ENCODE measurements at regions not wholly inside any gene's neighbourhood (a gene's known extent, or its start where the extent isn't known, plus 50 kb on each side); places are given as distances from the start of the nearest gene placed in this dataset.

GRCh38 chr17:72280881-72281280 lies 160.1 kb downstream of the SOX9 start:
- no peaks in the 10 kb centered on the region for H3K27me3 Mint-ChIP-seq (ENCODE audit: low read depth)
- H3K9me3 Mint-ChIP-seq, result peaks cover 6% of the 10 kb centered on the region
- H3K4me3 Mint-ChIP-seq, result no peak overlapping the region

DNA sequence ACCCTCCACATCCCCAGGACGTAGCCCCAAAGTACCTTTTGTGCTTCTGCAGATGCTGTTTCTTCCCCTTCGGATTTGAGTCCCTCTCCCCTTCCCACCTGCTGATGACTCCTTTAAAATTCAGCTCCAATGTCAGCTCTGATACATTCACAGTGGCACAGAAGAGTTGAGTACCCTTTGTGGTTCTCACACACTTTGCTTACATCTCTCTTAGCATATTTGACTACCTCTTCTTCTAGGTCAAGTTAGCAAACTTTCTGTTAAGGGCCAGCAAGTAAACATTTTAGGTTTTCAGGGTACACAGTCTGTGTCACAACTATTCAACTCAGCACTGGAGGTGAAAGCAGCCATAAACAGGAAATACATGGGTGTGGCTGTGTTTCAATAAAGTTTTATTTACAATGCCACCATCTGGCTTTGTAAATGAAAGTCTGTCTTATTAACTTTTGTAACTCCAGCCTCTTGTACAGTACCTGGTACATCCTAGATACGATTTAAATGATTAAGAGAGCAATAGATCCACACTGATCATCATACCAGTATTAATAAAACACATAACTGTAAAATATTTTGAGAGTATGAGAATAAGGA lies 161.7 kb downstream of the SOX9 start:
- H3K9me3 Mint-ChIP-seq, result peaks cover 6% of the 10 kb centered on the region
- no peaks in the 10 kb centered on the region for H3K4me1 Mint-ChIP-seq (ENCODE audit: low read depth)
- H3K27me3 Mint-ChIP-seq (ENCODE audit: low read depth), result no peaks in the 10 kb centered on the region
- H3K4me3 Mint-ChIP-seq, result no peak overlapping the region
- no peaks in the 10 kb centered on the region for H3K36me3 Mint-ChIP-seq (ENCODE audit: low read depth)
- no peak overlapping the region for H3K27ac Mint-ChIP-seq
- DNase-seq (ENCODE audit: low spot score), result no peak

More at GRCh38 chr17:72280881-72281280, 160.1 kb downstream of the SOX9 start:
- no peaks in the 10 kb centered on the region for H3K36me3 Mint-ChIP-seq (ENCODE audit: low read depth)
- H3K4me1 Mint-ChIP-seq (ENCODE audit: low read depth), result no peaks in the 10 kb centered on the region
- DNase-seq (ENCODE audit: low spot score), result no peak
- H3K27ac Mint-ChIP-seq, result no peak overlapping the region

GRCh38 chr17:72284806-72285205 lies 164.0 kb downstream of the SOX9 start:
- H3K4me1 Mint-ChIP-seq (ENCODE audit: low read depth), result no peaks in the 10 kb centered on the region
- no peak overlapping the region for H3K4me3 Mint-ChIP-seq
- H3K27ac Mint-ChIP-seq, result no peak overlapping the region
- H3K27me3 Mint-ChIP-seq (ENCODE audit: low read depth), result no peaks in the 10 kb centered on the region
- DNase-seq (ENCODE audit: low spot score), result no peak
- H3K36me3 Mint-ChIP-seq (ENCODE audit: low read depth), result no peaks in the 10 kb centered on the region
- H3K9me3 Mint-ChIP-seq, result peaks cover 6% of the 10 kb centered on the region

DNA sequence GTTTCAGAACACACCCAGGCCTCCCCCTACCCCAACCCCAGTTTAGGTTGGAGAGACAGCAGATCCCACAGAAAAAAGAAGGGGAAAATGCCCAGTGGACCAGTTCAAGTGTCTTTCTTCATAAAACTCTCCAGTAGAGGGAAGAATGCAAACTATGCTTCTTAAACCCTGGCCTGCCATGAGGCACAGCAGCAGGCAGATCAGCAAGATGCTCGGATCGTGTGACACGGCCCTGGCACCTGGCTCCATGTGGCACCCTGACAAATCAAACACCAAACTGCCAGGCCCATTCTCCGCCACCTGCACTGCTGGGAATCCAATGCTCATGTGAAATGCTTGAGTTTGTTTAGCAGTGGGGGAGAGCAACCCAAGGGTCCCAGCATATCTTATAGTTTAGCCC lies 166.8 kb downstream of the SOX9 start:
- no peak overlapping the region for H3K4me3 Mint-ChIP-seq
- no peaks in the 10 kb centered on the region for H3K36me3 Mint-ChIP-seq (ENCODE audit: low read depth)
- H3K27me3 Mint-ChIP-seq (ENCODE audit: low read depth), result no peaks in the 10 kb centered on the region
- no peak overlapping the region for H3K27ac Mint-ChIP-seq
- no peaks in the 10 kb centered on the region for H3K4me1 Mint-ChIP-seq (ENCODE audit: low read depth)
- no peak for DNase-seq (ENCODE audit: low spot score)
- H3K9me3 Mint-ChIP-seq, result no peaks in the 10 kb centered on the region

DNA sequence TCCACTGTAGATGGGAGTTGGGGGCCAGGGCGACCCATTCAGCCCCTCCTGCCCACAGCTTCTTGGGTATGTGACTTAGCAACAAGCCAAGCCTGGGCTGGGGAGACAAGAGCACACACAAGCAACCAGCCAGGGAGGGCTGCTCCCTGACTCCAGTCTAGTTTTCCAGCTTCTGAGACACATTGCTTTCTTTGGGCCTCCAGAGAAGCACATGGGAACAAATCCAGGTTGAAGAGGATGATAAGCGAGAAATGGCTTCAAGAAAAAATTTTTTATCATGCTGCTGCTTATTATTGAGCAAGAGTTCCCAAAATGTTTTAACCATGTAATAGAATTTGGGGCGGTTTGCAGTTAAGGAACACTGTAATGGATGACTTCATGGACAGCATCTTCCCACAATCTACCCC lies 173.7 kb downstream of the SOX9 start:
- H3K9me3 Mint-ChIP-seq, result no peaks in the 10 kb centered on the region
- H3K4me1 Mint-ChIP-seq (ENCODE audit: low read depth), result no peaks in the 10 kb centered on the region
- H3K36me3 Mint-ChIP-seq (ENCODE audit: low read depth), result no peaks in the 10 kb centered on the region
- no peak overlapping the region for H3K4me3 Mint-ChIP-seq
- no peak for DNase-seq (ENCODE audit: low spot score)
- no peaks in the 10 kb centered on the region for H3K27me3 Mint-ChIP-seq (ENCODE audit: low read depth)
- H3K27ac Mint-ChIP-seq, result no peak overlapping the region

DNA sequence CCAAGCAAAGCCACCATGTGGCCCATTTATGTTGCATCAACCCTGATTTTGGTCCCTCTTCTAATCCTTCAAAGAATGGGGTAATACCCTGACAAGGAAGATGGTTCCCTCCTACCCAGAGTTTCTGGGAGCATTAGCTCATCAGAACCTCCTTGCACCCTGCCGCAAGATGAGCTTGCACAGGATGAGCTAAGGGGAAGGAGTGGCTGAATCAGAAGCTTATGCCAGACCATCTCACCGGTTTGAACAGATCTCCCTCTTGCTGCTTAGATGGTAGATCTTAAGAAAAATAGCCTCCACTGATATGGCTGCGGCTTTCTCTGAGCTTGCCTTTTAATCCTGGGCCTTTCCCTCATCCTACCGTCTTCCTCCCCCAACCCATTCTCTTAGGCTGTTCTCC lies 175.1 kb downstream of the SOX9 start:
- H3K9me3 Mint-ChIP-seq, result no peaks in the 10 kb centered on the region
- no peak overlapping the region for H3K27ac Mint-ChIP-seq
- no peaks in the 10 kb centered on the region for H3K4me1 Mint-ChIP-seq (ENCODE audit: low read depth)
- H3K4me3 Mint-ChIP-seq, result no peak overlapping the region
- no peak for DNase-seq (ENCODE audit: low spot score)
- no peaks in the 10 kb centered on the region for H3K27me3 Mint-ChIP-seq (ENCODE audit: low read depth)
- H3K36me3 Mint-ChIP-seq (ENCODE audit: low read depth), result no peaks in the 10 kb centered on the region

DNA sequence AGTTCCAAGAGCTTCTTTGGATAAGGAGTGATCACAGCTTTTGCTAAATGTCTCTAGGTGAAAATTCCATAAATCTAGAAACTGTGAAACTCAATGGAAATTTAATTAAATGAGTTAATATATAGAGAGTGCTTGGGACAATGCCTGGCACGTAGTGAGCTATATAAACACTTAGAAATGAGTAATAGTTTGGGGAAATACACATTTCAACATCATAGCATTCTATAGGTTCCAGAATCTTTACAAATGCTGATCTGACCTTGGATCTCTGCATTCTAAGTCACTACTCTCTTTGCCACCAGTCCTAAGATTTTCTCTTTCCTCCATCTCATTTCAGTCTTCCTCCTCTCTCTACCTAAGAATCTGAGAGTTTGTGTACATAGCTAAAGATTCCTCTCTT lies 175.6 kb downstream of the SOX9 start:
- H3K4me3 Mint-ChIP-seq, result no peak overlapping the region
- no peak for DNase-seq (ENCODE audit: low spot score)

DNA sequence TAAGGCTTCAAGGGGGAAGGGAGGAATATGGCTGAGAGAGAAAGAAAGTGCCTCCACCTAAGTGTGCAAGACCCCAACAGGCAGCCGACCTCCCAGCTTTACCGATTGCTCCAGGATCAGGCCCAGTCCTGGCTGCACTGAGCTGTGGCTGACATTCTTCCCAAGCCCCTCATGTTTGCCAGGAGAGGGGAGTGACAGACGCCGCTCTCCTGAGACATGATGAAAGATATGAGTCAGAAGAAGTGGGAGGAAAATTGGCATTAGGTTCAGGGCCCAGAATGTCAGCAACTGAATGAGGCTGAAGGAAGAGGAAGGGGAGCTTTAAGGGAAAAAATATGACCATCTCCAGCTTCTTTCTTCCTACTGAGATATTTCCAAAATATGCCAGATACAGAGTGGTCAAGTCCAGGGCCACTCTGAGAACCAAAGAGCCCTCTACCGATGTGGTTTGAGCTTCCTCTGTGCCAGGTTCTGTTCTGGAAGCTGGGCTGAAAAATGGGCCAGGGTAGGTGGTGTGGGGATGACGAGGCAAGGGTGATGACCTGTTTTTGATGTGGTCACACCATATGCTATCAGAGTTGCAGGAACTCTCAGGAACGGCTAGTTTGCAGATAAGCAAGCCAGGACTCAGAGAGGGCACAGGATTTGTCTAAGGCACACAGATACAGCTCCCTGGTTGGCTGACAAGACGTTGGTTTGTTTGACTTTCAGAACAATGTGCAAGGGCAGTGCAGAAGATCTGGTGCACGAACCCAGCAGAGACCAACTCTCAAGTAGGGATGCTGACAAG lies 176.7 kb downstream of the SOX9 start:
- DNase-seq (ENCODE audit: low spot score), result no peak
- no peaks in the 10 kb centered on the region for H3K27me3 Mint-ChIP-seq (ENCODE audit: low read depth)
- no peaks in the 10 kb centered on the region for H3K4me1 Mint-ChIP-seq (ENCODE audit: low read depth)
- no peak overlapping the region for H3K4me3 Mint-ChIP-seq
- H3K9me3 Mint-ChIP-seq, result no peaks in the 10 kb centered on the region
- no peaks in the 10 kb centered on the region for H3K36me3 Mint-ChIP-seq (ENCODE audit: low read depth)
- no peak overlapping the region for H3K27ac Mint-ChIP-seq

More for the DNA sequence above, 175.6 kb downstream of the SOX9 start:
- Mint-ChIP-seq H3K4me1 (ENCODE audit: low read depth) (no peaks in the 10 kb centered on the region), H3K9me3 (no peaks in the 10 kb centered on the region), H3K36me3 (ENCODE audit: low read depth) (no peaks in the 10 kb centered on the region), H3K27me3 (ENCODE audit: low read depth) (no peaks in the 10 kb centered on the region), H3K27ac (no peak overlapping the region)

DNA sequence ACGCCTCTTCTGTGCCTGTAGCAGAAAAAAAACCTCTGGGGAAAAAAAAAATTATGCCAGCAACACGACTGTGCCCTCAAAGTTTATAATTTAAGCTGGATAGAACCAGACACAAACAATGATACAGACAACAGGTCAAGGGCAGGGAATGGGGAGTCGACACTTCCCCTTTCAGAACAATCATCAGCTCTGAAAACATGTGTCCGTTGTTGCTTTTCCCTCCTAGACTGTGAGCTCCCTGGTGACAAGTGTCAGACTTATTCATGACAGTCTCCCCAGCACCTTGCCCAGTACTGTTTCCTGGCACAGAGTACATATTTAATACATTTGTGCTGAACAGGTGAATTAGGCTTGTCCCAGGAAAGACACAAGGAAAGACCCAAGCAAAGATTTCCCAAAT lies 178.3 kb downstream of the SOX9 start:
- DNase-seq (ENCODE audit: low spot score), result no peak
- H3K9me3 Mint-ChIP-seq, result no peaks in the 10 kb centered on the region
- no peaks in the 10 kb centered on the region for H3K27me3 Mint-ChIP-seq (ENCODE audit: low read depth)
- no peak overlapping the region for H3K27ac Mint-ChIP-seq
- no peaks in the 10 kb centered on the region for H3K4me1 Mint-ChIP-seq (ENCODE audit: low read depth)
- no peaks in the 10 kb centered on the region for H3K36me3 Mint-ChIP-seq (ENCODE audit: low read depth)
- H3K4me3 Mint-ChIP-seq, result no peak overlapping the region

DNA sequence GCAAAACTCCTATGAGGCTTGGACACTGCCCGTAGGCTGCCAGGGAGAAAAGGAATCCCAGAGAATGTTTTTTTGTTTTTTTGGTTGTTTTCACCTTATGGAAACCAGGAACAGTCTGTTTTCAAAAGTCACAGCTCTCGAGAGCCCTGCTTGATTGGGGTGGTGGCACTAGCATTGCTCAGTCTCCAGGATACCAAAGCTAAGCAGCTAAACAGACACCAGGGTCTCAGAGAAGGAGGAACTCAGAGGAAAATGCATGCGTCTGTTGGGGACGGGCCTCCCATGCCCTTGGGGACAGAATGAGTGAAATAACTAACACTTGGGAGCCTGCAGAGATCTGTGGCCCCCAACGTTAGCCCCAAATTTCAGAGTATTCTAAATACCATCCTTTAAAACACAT lies 178.8 kb downstream of the SOX9 start:
- no peak overlapping the region for H3K27ac Mint-ChIP-seq
- H3K36me3 Mint-ChIP-seq (ENCODE audit: low read depth), result no peaks in the 10 kb centered on the region
- no peaks in the 10 kb centered on the region for H3K9me3 Mint-ChIP-seq
- H3K27me3 Mint-ChIP-seq (ENCODE audit: low read depth), result no peaks in the 10 kb centered on the region
- DNase-seq (ENCODE audit: low spot score), result no peak
- no peak overlapping the region for H3K4me3 Mint-ChIP-seq
- H3K4me1 Mint-ChIP-seq (ENCODE audit: low read depth), result no peaks in the 10 kb centered on the region

DNA sequence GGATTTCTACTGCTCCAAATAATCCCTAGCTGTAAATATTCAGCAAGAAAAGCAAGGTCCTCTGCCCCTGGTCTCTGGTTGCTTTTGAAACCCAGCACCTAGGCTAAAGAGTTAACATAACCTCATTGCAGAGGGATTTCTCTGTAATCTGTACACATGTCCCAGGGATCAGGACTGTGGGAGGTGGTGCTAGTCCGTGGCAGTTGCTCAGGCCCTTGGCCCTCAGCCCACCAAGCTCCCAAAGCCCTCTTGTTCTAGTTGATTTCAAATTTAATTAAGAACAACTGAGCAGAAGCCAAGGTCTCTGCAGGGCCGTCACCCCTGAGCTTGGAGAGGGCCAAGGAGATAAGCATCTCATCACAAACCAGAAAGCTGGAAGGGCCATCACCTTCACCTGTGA lies 181.1 kb downstream of the SOX9 start:
- Mint-ChIP-seq H3K27me3 (ENCODE audit: low read depth) (no peaks in the 10 kb centered on the region), H3K4me3 (no peak overlapping the region), H3K4me1 (ENCODE audit: low read depth) (no peaks in the 10 kb centered on the region)

GRCh38 chr17:72302735-72303134 lies 181.9 kb downstream of the SOX9 start:
- H3K4me3 Mint-ChIP-seq, result no peak overlapping the region
- no peak for DNase-seq (ENCODE audit: low spot score)
- no peak overlapping the region for H3K27ac Mint-ChIP-seq
- H3K4me1 Mint-ChIP-seq (ENCODE audit: low read depth), result no peaks in the 10 kb centered on the region
- no peaks in the 10 kb centered on the region for H3K9me3 Mint-ChIP-seq
- H3K27me3 Mint-ChIP-seq (ENCODE audit: low read depth), result no peaks in the 10 kb centered on the region
- H3K36me3 Mint-ChIP-seq (ENCODE audit: low read depth), result no peaks in the 10 kb centered on the region

More for the DNA sequence above, 181.1 kb downstream of the SOX9 start:
- no peak for DNase-seq (ENCODE audit: low spot score)
- no peak overlapping the region for H3K27ac Mint-ChIP-seq
- no peaks in the 10 kb centered on the region for H3K9me3 Mint-ChIP-seq
- H3K36me3 Mint-ChIP-seq (ENCODE audit: low read depth), result no peaks in the 10 kb centered on the region

GRCh38 chr17:72303787-72304733 lies 183.2 kb downstream of the SOX9 start:
- Mint-ChIP-seq H3K27me3 (ENCODE audit: low read depth) (no peaks in the 10 kb centered on the region), H3K4me3 (no peak overlapping the region), H3K9me3 (no peaks in the 10 kb centered on the region), H3K27ac (no peak overlapping the region), H3K36me3 (ENCODE audit: low read depth) (no peaks in the 10 kb centered on the region), H3K4me1 (ENCODE audit: low read depth) (no peaks in the 10 kb centered on the region)
- no peak for DNase-seq (ENCODE audit: low spot score)

DNA sequence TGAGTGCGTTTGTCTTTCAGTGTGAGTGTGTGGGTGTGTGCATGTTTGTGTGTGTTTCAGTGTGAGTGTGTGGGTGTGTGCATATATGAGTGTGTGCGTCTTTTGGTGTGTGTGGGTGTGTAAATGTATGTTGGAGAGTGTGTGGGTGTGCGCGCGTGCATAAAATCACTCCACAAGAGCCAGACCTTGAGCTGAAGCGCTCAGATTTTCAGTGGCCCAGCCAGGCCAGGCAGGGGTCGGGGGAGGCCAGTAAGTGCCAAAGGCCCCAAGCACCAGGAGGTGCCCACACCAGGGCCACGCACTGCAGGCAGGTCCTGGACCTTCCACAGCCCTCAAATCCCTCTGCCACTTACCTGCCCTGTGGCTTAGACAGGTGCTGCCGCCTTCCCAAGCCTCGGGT lies 184.0 kb downstream of the SOX9 start:
- H3K4me3 Mint-ChIP-seq, result no peak overlapping the region
- H3K4me1 Mint-ChIP-seq (ENCODE audit: low read depth), result no peaks in the 10 kb centered on the region
- no peak overlapping the region for H3K27ac Mint-ChIP-seq
- H3K27me3 Mint-ChIP-seq (ENCODE audit: low read depth), result no peaks in the 10 kb centered on the region
- H3K9me3 Mint-ChIP-seq, result no peaks in the 10 kb centered on the region
- no peak for DNase-seq (ENCODE audit: low spot score)
- H3K36me3 Mint-ChIP-seq (ENCODE audit: low read depth), result no peaks in the 10 kb centered on the region

Measured in T-helper 2 cell treated with Interferon-gamma antibody and Interleukin-4, amounts not matched to agents 5 μg/mL and 100 μg/mL, for 36 hours (primary cell).